HepG2 (cell line): ENCODE measurements at regions not wholly inside any gene's neighbourhood (a gene's known extent, or its start where the extent isn't known, plus 50 kb on each side); places are given as distances from the start of the nearest gene placed in this dataset.
A peak's percentile ranks its signal among the peaks of the same experiment; 100 is the strongest.

Source experiments
- ELF3 ChIP-seq: IDR thresholded peaks from 2 replicates; pipeline ENCODE4 v1.6.1; 2016; ENCODE audit warnings: missing genetic modification reagents, missing compliant biosample characterization
- ETS1 ChIP-seq: sonication (generic); formaldehyde crosslinking; IDR thresholded peaks from 2 replicates; pipeline ENCODE4 v1.4.0; 2020; ENCODE audit warnings: missing genetic modification reagents
- GATAD2A ChIP-seq: IDR thresholded peaks from 2 replicates; pipeline ENCODE4 v1.6.1; 2016
- JUN ChIP-seq: sonication (generic); formaldehyde crosslinking; IDR thresholded peaks from 2 replicates; pipeline ENCODE4 v1.4.0; 2020; ENCODE audit warnings: mild to moderate bottlenecking, missing genetic modification reagents
- LCORL ChIP-seq, 2 experiments: fragments of 450-650 bp in 1 of 2; sonication (generic) in 1 of 2; formaldehyde crosslinking in 1 of 2; IDR thresholded peaks; 2 replicates each; pipeline versions ENCODE4 v1.5.0 to v1.6.1; 2017 to 2020; ENCODE audit warnings: antibody characterized with exemption in 1 of 2, missing genetic modification reagents in 1 of 2
- MTA1 ChIP-seq: sonication (generic); formaldehyde crosslinking; IDR thresholded peaks from 2 replicates; pipeline ENCODE4 v1.4.0; 2020; ENCODE audit warnings: missing genetic modification reagents, mild to moderate bottlenecking, borderline replicate concordance
- NR2C2 ChIP-seq: sonication (generic); formaldehyde crosslinking; IDR thresholded peaks from 2 replicates; pipeline ENCODE4 v1.4.0; 2020; ENCODE audit warnings: missing genetic modification reagents, mild to moderate bottlenecking, moderate library complexity, borderline replicate concordance
- NR2F6 ChIP-seq, 2 experiments: IDR thresholded peaks; 2 replicates each; pipeline ENCODE4 v1.6.1; 2016; ENCODE audit warnings: antibody characterized with exemption in 1 of 2, mild to moderate bottlenecking in 1 of 2
- PHF21A ChIP-seq: sonication (generic); formaldehyde crosslinking; IDR thresholded peaks from 2 replicates; pipeline ENCODE4 v1.5.0; 2020; ENCODE audit warnings: mild to moderate bottlenecking, missing genetic modification reagents
- SALL2 ChIP-seq: sonication (generic); formaldehyde crosslinking; IDR thresholded peaks from 2 replicates; pipeline ENCODE4 v1.8.1; 2023; ENCODE audit warnings: mild to moderate bottlenecking, missing genetic modification reagents, inconsistent platforms
- TARDBP ChIP-seq: sonication (generic); formaldehyde crosslinking; IDR thresholded peaks from 2 replicates; pipeline ENCODE4 v1.8.0; 2022; ENCODE audit warnings: mild to moderate bottlenecking, missing genetic modification reagents
- THYN1 ChIP-seq: sonication (generic); formaldehyde crosslinking; IDR thresholded peaks from 2 replicates; pipeline ENCODE4 v1.8.1; 2023; ENCODE audit warnings: low read depth, mild to moderate bottlenecking, moderate library complexity, missing genetic modification reagents, borderline replicate concordance
- XRCC5 ChIP-seq: fragments of 200-400 bp; formaldehyde crosslinking; optimal IDR thresholded peaks from 2 replicates; pipeline ENCODE3; 2017; ENCODE audit warnings: mild to moderate bottlenecking, low read length
- ZNF552 ChIP-seq: sonication (generic); formaldehyde crosslinking; IDR thresholded peaks from 2 replicates; pipeline ENCODE4 v1.9.0; 2022; ENCODE audit warnings: missing genetic modification reagents, mild to moderate bottlenecking, borderline replicate concordance
- TF ChIP-seq, protein P1 (sequence below): sonication (generic); formaldehyde crosslinking; IDR thresholded peaks from 2 replicates; pipeline ENCODE4 v1.5.0; 2020; ENCODE audit warnings: missing genetic modification reagents, mild to moderate bottlenecking, borderline replicate concordance
- TF ChIP-seq, protein P2 (sequence below): sonication (generic); formaldehyde crosslinking; IDR thresholded peaks from 2 replicates; pipeline ENCODE4 v1.5.0; 2020; ENCODE audit warnings: mild to moderate bottlenecking, missing genetic modification reagents, borderline replicate concordance

DNA sequence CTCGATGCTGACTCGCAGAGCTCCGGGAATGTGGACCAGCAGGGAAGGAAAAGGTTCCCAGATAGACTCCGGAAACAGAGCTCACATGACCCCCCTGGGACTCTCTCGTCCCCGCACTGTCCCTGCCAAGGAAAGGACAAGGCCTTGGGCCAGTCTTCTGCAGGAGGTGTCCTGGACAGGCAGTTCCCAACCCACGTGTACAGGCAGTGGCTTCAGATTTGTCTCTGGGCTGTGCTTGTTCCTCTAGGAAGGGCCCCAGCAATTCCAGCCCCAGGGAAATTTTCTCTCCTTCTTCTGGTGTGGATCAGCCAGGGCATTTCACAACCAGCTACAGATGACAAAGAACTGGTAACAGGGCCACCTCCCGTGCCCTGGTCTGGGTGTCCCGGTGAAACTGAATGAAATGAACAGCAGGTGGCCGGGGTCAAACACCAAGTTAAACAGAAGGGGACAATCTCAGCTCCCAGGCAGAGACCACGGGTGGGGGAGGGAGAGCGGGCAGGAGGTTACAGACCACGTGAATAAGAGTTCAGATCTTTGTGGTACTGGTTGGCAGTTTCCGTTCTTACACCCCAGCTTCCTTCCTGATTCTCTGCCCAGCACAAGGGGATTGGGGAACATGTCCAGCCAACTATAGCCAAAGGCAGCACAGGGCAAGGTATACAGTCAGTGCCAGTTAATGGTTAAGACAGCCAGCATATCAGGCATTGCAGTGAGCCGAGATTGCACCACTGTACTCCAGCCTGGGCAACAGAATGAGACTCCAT, 52.2 kb upstream of the CAB39 start (continued):
- TF ChIP-seq, protein P1, sequence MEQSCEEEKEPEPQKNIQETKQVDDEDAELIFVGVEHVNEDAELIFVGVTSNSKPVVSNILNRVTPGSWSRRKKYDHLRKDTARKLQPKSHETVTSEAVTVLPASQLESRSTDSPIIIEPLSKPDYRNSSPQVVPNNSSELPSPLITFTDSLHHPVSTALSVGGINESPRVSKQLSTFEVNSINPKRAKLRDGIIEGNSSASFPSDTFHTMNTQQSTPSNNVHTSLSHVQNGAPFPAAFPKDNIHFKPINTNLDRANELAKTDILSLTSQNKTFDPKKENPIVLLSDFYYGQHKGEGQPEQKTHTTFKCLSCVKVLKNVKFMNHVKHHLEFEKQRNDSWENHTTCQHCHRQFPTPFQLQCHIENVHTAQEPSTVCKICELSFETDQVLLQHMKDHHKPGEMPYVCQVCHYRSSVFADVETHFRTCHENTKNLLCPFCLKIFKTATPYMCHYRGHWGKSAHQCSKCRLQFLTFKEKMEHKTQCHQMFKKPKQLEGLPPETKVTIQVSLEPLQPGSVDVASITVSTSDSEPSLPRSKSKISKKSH, result no peak
- TF ChIP-seq ZNF552 (0 out of 2 replicates have a peak, but pooled peaks have one; percentile 24), TARDBP (CRISPR knock-in tag) (no peak), NR2F6 (IDR thresholded peaks at IDR 0.05) (peak; percentile 47), NR2F6 (CRISPR knock-in tag; IDR thresholded peaks at IDR 0.05) (peak; percentile 41; the same call in 1 of the 2 replicates), JUN (no peak), MTA1 (no peak), PHF21A (CRISPR knock-in tag) (peak; percentile 55; the same call in 1 of the 2 replicates), SALL2 (CRISPR knock-in tag) (peak; percentile 50; the same call in 1 of the 2 replicates), NR2C2 (CRISPR knock-in tag) (peak; percentile 52), ETS1 (CRISPR knock-in tag) (no peak), THYN1 (CRISPR knock-in tag) (no peak), LCORL (IDR thresholded peaks at IDR 0.05) (no peak), LCORL (CRISPR knock-in tag; IDR thresholded peaks at IDR 0.05) (peak; percentile 29; the same call in 1 of the 2 replicates), ELF3 (CRISPR knock-in tag) (0 out of 2 replicates have a peak, but pooled peaks have one; percentile 17), GATAD2A (CRISPR knock-in tag) (0 out of 2 replicates have a peak, but pooled peaks have one; percentile 22), XRCC5 (peak; percentile 29)
- TF ChIP-seq, protein P2, sequence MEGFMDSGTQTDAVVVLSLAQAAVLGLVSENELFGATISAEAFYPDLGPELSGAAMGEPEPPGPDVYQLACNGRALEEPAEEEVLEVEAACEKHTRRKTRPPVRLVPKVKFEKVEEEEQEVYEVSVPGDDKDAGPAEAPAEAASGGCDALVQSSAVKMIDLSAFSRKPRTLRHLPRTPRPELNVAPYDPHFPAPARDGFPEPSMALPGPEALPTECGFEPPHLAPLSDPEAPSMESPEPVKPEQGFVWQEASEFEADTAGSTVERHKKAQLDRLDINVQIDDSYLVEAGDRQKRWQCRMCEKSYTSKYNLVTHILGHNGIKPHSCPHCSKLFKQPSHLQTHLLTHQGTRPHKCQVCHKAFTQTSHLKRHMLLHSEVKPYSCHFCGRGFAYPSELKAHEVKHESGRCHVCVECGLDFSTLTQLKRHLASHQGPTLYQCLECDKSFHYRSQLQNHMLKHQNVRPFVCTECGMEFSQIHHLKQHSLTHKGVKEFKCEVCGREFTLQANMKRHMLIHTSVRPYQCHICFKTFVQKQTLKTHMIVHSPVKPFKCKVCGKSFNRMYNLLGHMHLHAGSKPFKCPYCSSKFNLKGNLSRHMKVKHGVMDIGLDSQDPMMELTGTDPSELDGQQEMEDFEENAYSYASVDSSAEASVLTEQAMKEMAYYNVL, result no peak
